ENCODE measurements at regions not wholly inside any gene's neighbourhood (a gene's known extent, or its start where the extent isn't known, plus 50 kb on each side); places are given as distances from the start of the nearest gene placed in this dataset.
"Not testable (repeated sequence)": the region's sequence is repeated elsewhere in the genome, so short reads cannot be mapped to it uniquely, and the experiment has no call there.

DNA sequence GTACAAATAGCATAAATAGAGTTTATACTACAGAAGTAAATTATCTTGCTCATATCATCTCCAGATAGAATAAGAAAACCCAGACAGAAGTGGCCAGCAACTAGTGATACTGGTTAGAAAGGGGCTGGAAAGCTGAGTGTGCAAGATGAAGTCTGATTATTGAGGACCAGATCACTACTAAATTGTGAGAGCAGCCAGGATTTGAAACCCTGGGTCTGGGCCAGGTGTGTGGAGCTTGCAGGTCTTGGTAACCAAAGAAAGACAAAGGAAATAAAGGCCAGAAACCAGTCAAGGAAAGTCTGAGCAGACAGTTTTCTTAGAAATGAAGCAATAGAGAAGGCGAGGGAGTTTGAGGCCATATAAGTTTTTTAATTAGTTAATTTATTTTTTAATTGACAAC is 611.8 kb downstream of the ETNK1 start:
- H3K27me3 ChIP-seq (ENCODE audit: insufficient read depth, low read depth, severe bottlenecking) = no peaks in the 10 kb centered on the region
- TF ChIP-seq, protein P1, sequence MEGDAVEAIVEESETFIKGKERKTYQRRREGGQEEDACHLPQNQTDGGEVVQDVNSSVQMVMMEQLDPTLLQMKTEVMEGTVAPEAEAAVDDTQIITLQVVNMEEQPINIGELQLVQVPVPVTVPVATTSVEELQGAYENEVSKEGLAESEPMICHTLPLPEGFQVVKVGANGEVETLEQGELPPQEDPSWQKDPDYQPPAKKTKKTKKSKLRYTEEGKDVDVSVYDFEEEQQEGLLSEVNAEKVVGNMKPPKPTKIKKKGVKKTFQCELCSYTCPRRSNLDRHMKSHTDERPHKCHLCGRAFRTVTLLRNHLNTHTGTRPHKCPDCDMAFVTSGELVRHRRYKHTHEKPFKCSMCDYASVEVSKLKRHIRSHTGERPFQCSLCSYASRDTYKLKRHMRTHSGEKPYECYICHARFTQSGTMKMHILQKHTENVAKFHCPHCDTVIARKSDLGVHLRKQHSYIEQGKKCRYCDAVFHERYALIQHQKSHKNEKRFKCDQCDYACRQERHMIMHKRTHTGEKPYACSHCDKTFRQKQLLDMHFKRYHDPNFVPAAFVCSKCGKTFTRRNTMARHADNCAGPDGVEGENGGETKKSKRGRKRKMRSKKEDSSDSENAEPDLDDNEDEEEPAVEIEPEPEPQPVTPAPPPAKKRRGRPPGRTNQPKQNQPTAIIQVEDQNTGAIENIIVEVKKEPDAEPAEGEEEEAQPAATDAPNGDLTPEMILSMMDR (IDR thresholded peaks at IDR 0.05; ENCODE audit: low read depth, low read length) = no peak
- no peaks in the 10 kb centered on the region for H3K9me3 ChIP-seq (ENCODE audit: severe bottlenecking)
- no peak overlapping the region for H3K27ac ChIP-seq
- no peak overlapping the region for H3K4me3 ChIP-seq (ENCODE audit: low read depth, low read length)
- DNase-seq = no peak
- H3K36me3 ChIP-seq = no peaks in the 10 kb centered on the region

GRCh38 chr12:23238190-23238589 is 613.2 kb downstream of the ETNK1 start:
- no peaks in the 10 kb centered on the region for H3K36me3 ChIP-seq
- TF ChIP-seq, protein P1 (IDR thresholded peaks at IDR 0.05; ENCODE audit: low read depth, low read length) = no peak
- no peak overlapping the region for H3K27ac ChIP-seq
- H3K27me3 ChIP-seq (ENCODE audit: insufficient read depth, low read depth, severe bottlenecking) = no peaks in the 10 kb centered on the region
- no peak for DNase-seq
- no peaks in the 10 kb centered on the region for H3K9me3 ChIP-seq (ENCODE audit: severe bottlenecking)
- H3K4me3 ChIP-seq (ENCODE audit: low read depth, low read length) = no peak overlapping the region

- Histone ChIP-seq H3K27me3 (ENCODE audit: insufficient read depth, low read depth, severe bottlenecking) (no peaks in the 10 kb centered on the region), H3K36me3 (no peaks in the 10 kb centered on the region), H3K27ac (no peak overlapping the region), H3K9me3 (ENCODE audit: severe bottlenecking) (no peaks in the 10 kb centered on the region), H3K4me3 (ENCODE audit: low read depth, low read length) (no peak overlapping the region)
- DNase-seq = no peak
- TF ChIP-seq, protein P1 (IDR thresholded peaks at IDR 0.05; ENCODE audit: low read depth, low read length) = no peak
Observed at GRCh38 chr12:23238957-23239356, 614.0 kb downstream of the ETNK1 start.

- Histone ChIP-seq H3K4me3 (ENCODE audit: low read depth, low read length) (no peak overlapping the region), H3K9me3 (ENCODE audit: severe bottlenecking) (no peaks in the 10 kb centered on the region), H3K27me3 (ENCODE audit: insufficient read depth, low read depth, severe bottlenecking) (no peaks in the 10 kb centered on the region), H3K36me3 (no peaks in the 10 kb centered on the region), H3K27ac (no peak overlapping the region)
- no peak for DNase-seq
- TF ChIP-seq, protein P1 (IDR thresholded peaks at IDR 0.05; ENCODE audit: low read depth, low read length) = no peak
Observed at GRCh38 chr12:23245186-23245585, 620.2 kb downstream of the ETNK1 start.

DNA sequence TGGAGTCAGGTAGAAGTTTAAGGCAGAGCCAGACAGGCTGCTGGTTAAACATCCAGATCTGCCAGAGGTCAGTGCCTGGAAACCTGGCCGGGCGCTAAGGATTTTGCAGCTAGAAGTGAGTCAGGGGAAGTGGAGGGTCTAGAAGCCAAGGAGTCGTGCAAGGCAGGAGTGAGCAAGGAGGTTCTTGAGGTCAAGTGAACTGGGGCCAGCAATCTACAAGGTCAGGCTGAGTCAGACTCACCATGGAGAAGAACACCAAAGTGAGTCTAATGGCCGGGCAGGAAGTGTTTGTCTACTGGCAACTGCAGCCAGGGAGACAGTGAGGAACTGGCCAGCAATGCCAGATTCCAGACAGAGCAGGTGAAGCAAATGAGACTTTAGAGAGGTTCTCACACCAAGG is 628.2 kb downstream of the ETNK1 start:
- Histone ChIP-seq H3K27ac (no peak overlapping the region), H3K36me3 (no peaks in the 10 kb centered on the region), H3K27me3 (ENCODE audit: insufficient read depth, low read depth, severe bottlenecking) (no peaks in the 10 kb centered on the region), H3K9me3 (ENCODE audit: severe bottlenecking) (no peaks in the 10 kb centered on the region), H3K4me3 (ENCODE audit: low read depth, low read length) (no peak overlapping the region)
- TF ChIP-seq, protein P1 (IDR thresholded peaks at IDR 0.05; ENCODE audit: low read depth, low read length) = no peak
- no peak for DNase-seq

GRCh38 chr12:23253910-23254309 is 628.9 kb downstream of the ETNK1 start:
- H3K27ac ChIP-seq; DNase-seq; H3K4me3 ChIP-seq (ENCODE audit: low read depth, low read length); H3K27me3 ChIP-seq (ENCODE audit: insufficient read depth, low read depth, severe bottlenecking); H3K36me3 ChIP-seq; H3K9me3 ChIP-seq (ENCODE audit: severe bottlenecking): not testable (repeated sequence)

Data from WERI-Rb-1 (cell line).